H1 (cell line): ENCODE measurements at regions not wholly inside any gene's neighbourhood (a gene's known extent, or its start where the extent isn't known, plus 50 kb on each side); places are given as distances from the start of the nearest gene placed in this dataset.

Source experiments
- CTCF ChIA-PET: fragments of 300-600 bp; sonication (Branson Sonifier 250); formaldehyde crosslinking; loops from one replicate; lab custom pipeline; 2021; ENCODE audit not compliant: partially characterized antibody; lab: Charles Lee
- POLR2A ChIA-PET: fragments of 300-600 bp; sonication (Branson Sonifier 250); formaldehyde crosslinking; loops from one replicate; lab custom pipeline; 2021; ENCODE audit warnings: inconsistent platforms; ENCODE audit not compliant: partially characterized antibody; lab: Charles Lee
- DNase-seq, 2 experiments: peaks; one replicate each; pipeline versions ENCODE4 v3.0.0 to v3.0.0-alpha.2; 2010 to 2022; ENCODE audit warnings: low spot score in 2 of 2, low read depth in 1 of 2, mixed read lengths in 1 of 2
- FAIRE-seq: peaks from 2 replicates; lab custom pipeline; 2011; peaks lifted over from hg19 to GRCh38; lab: Jason Lieb, UNC
- H2AFZ ChIP-seq: 2 replicates; pipeline ENCODE4 v1.8.1; 2012; ENCODE audit warnings: low read length, inconsistent platforms
- H2AK5ac ChIP-seq: 2 replicates; pipeline ENCODE4 v1.6.1; 2013; ENCODE audit warnings: low read depth, low read length
- H2BK120ac ChIP-seq: replicated peaks from 2 replicates; pipeline ENCODE3; 2013; ENCODE audit warnings: low read depth, low read length, inconsistent platforms
- H2BK12ac ChIP-seq: 2 replicates; pipeline ENCODE4 v1.6.1; 2013; ENCODE audit warnings: low read depth, low read length
- H2BK15ac ChIP-seq: 2 replicates; pipeline ENCODE4 v1.6.1; 2013; ENCODE audit warnings: low read length
- H2BK20ac ChIP-seq: 2 replicates; pipeline ENCODE4 v1.6.1; 2013; ENCODE audit warnings: low read length
- H2BK5ac ChIP-seq: 2 replicates; pipeline ENCODE4 v1.6.1; 2013; ENCODE audit warnings: low read depth, low read length
- H3K14ac ChIP-seq: 2 replicates; pipeline ENCODE4 v1.6.1; 2013; ENCODE audit warnings: inconsistent platforms; ENCODE audit not compliant: insufficient read length
- H3K18ac ChIP-seq: 2 replicates; pipeline ENCODE4 v1.6.1; 2013; ENCODE audit warnings: low read length; ENCODE audit errors: extremely low read depth
- H3K23ac ChIP-seq: 2 replicates; pipeline ENCODE4 v1.6.1; 2013; ENCODE audit warnings: inconsistent platforms; ENCODE audit not compliant: insufficient read length
- H3K23me2 ChIP-seq: 2 replicates; pipeline ENCODE4 v1.6.1; 2013; ENCODE audit warnings: low read depth, low read length
- H3K27ac ChIP-seq: 2 replicates; pipeline ENCODE4 v1.6.1; 2011; ENCODE audit warnings: low read depth, low read length, inconsistent platforms
- H3K27me3 ChIP-seq, 4 experiments: replicated peaks in 1 of 4; 1 replicate in 1 of 4; 2 replicates in 3 of 4; pipeline versions ENCODE4 v1.6.1 to v1.8.1; 2011 to 2013; ENCODE audit warnings: low read length in 3 of 4, mild to moderate bottlenecking in 3 of 4, inconsistent platforms in 2 of 4, mixed read lengths in 2 of 4, moderate library complexity in 1 of 4; ENCODE audit not compliant: control insufficient read depth in 3 of 4, insufficient read depth in 3 of 4; ENCODE audit errors: extremely low read depth in 1 of 4
- H3K36me3 ChIP-seq, 4 experiments: 2 replicates each; pipeline versions ENCODE4 v1.6.1 to v1.8.1; 2011 to 2013; ENCODE audit warnings: mild to moderate bottlenecking in 4 of 4, low read length in 3 of 4, moderate library complexity in 2 of 4, control low read depth in 1 of 4, inconsistent platforms in 1 of 4; ENCODE audit not compliant: insufficient read depth in 4 of 4, control insufficient read depth in 2 of 4
- H3K4ac ChIP-seq: replicated peaks from 2 replicates; pipeline ENCODE3; 2013; ENCODE audit warnings: low read length, low read depth, mixed read lengths, inconsistent platforms; ENCODE audit not compliant: insufficient read length
- H3K4me1 ChIP-seq, 4 experiments: replicated peaks in 1 of 4; 1 replicate in 1 of 4; 2 replicates in 3 of 4; pipeline versions ENCODE4 v1.6.1 to v1.8.1; 2011 to 2013; ENCODE audit warnings: low read length in 3 of 4, inconsistent platforms in 2 of 4, mixed read lengths in 1 of 4; ENCODE audit not compliant: insufficient read depth in 4 of 4, control insufficient read depth in 3 of 4
- H3K4me2 ChIP-seq, 2 experiments: 2 replicates each; pipeline versions ENCODE4 v1.6.1 to v1.8.1; 2011 to 2013; ENCODE audit warnings: low read depth in 2 of 2, low read length in 2 of 2, control low read depth in 1 of 2, inconsistent platforms in 1 of 2, mild to moderate bottlenecking in 1 of 2; ENCODE audit not compliant: insufficient read depth in 1 of 2
- H3K4me3 ChIP-seq, 4 experiments: fragments of 200-600, 300-600 bp in 1 of 4; sonication (generic), shearing (Covaris generic), sonication (Bioruptor Twin) in 1 of 4; 2 replicates each; pipeline versions ENCODE4 v1.5.1 to v1.8.1; 2011 to 2016; ENCODE audit warnings: low read length in 4 of 4, low read depth in 3 of 4, control low read depth in 2 of 4, inconsistent platforms in 2 of 4, mild to moderate bottlenecking in 2 of 4, mixed read lengths in 1 of 4, moderate library complexity in 1 of 4; ENCODE audit not compliant: insufficient read depth in 2 of 4; ENCODE audit errors: extremely low read depth in 1 of 4
- H3K56ac ChIP-seq: replicated peaks from 2 replicates; pipeline ENCODE3; 2013; ENCODE audit warnings: low read depth, mild to moderate bottlenecking, mixed read lengths, low read length, inconsistent platforms; ENCODE audit not compliant: insufficient read length
- H3K79me1 ChIP-seq: 2 replicates; pipeline ENCODE4 v1.6.1; 2013; ENCODE audit warnings: low read depth, low read length, control low read depth
- H3K79me2 ChIP-seq, 2 experiments: 2 replicates each; pipeline versions ENCODE4 v1.6.1 to v1.8.1; 2012 to 2013; ENCODE audit warnings: low read length in 2 of 2, mild to moderate bottlenecking in 2 of 2, inconsistent platforms in 1 of 2; ENCODE audit not compliant: insufficient read depth in 2 of 2, control insufficient read depth in 1 of 2
- H3K9ac ChIP-seq, 4 experiments: replicated peaks in 1 of 4; 1 replicate in 1 of 4; 2 replicates in 3 of 4; pipeline versions ENCODE4 v1.6.1 to v1.8.1; 2011 to 2013; ENCODE audit warnings: low read depth in 3 of 4, low read length in 3 of 4, control low read depth in 2 of 4, mild to moderate bottlenecking in 2 of 4, moderate library complexity in 2 of 4, inconsistent platforms in 1 of 4; ENCODE audit errors: extremely low read depth in 1 of 4
- H3K9me3 ChIP-seq, 2 experiments: 2 replicates each; pipeline versions ENCODE4 v1.6.1 to v1.8.1; 2012 to 2013; ENCODE audit warnings: mild to moderate bottlenecking in 2 of 2, moderate library complexity in 2 of 2, control low read depth in 1 of 2, inconsistent platforms in 1 of 2, low read depth in 1 of 2, low read length in 1 of 2, mixed read lengths in 1 of 2; ENCODE audit not compliant: insufficient read depth in 2 of 2
- H4K20me1 ChIP-seq, 2 experiments: replicated peaks in 1 of 2; 2 replicates each; pipeline versions ENCODE3 to v1.8.1; 2011 to 2013; ENCODE audit warnings: inconsistent platforms in 2 of 2, low read length in 2 of 2, mild to moderate bottlenecking in 1 of 2; ENCODE audit not compliant: insufficient read depth in 2 of 2, control insufficient read depth in 1 of 2
- H4K5ac ChIP-seq: 2 replicates; pipeline ENCODE4 v1.6.1; 2013; ENCODE audit warnings: low read length, low read depth, mixed read lengths, inconsistent platforms; ENCODE audit not compliant: insufficient read length
- H4K8ac ChIP-seq: 2 replicates; pipeline ENCODE4 v1.8.0; 2013; ENCODE audit warnings: mild to moderate bottlenecking, moderate library complexity, low read length, inconsistent platforms; ENCODE audit not compliant: insufficient read depth; ENCODE audit errors: extremely low read depth
- H4K91ac ChIP-seq: replicated peaks from 2 replicates; pipeline ENCODE3; 2013; ENCODE audit warnings: low read length, mixed read lengths, inconsistent platforms; ENCODE audit not compliant: insufficient read length
- RAD21 ChIP-seq, 2 experiments: IDR thresholded peaks in 1 of 2; conservative IDR thresholded peaks in 1 of 2; 2 replicates each; pipeline ENCODE4 v1.6.1; 2011; ENCODE audit warnings: low read depth in 2 of 2, low read length in 2 of 2, improper control_type of control experiment in 1 of 2, inconsistent platforms in 1 of 2, mild to moderate bottlenecking in 1 of 2, moderate library complexity in 1 of 2
- WGBS, 2 experiments: shearing (Covaris generic) in 1 of 2; methylation state at CpG; one replicate each; pipeline versions ENCODE4 v1.1.6 to v1.1.7; 2013 to 2015; ENCODE audit warnings: low lambda C conversion rate in 2 of 2, mixed read lengths in 2 of 2, inconsistent platforms in 1 of 2, low coverage in 1 of 2, missing lambda C conversion rate in 1 of 2; ENCODE audit not compliant: insufficient replicate concordance in 2 of 2, insufficient coverage in 1 of 2, insufficient read length in 1 of 2; ENCODE audit errors: extremely low coverage in 1 of 2, missing lambda C conversion rate in 1 of 2; 5-methylcytosine and 5-hydroxymethylcytosine counted together

DNA sequence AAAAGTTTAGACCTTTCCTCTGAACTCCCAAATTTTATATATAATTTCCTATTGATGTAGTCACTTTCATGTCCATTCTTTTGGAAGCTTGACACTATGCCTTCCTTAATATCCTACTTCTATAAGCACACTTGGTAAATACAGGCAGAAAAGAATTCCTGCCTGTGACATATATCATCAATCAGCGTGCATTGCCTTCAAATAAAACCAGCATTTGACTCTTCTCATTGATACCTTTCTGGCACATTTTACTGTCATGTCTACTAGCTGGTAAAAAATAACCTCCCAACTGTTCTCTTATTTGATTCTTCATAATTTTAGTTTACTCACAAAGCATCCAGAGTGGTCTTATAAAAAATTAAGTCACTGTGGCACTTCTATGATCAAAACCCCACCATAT, 693.5 kb downstream of the CBLN2 start:
- H2BK120ac ChIP-seq, result no peak overlapping the region
- no peak overlapping the region for H2AFZ ChIP-seq
- H3K4me1 ChIP-seq, result no peaks in the 10 kb centered on the region
- H3K4me3 ChIP-seq, result no peak overlapping the region
- H3K4ac ChIP-seq, result no peak overlapping the region
- no peak overlapping the region for H2BK20ac ChIP-seq
- H3K36me3 ChIP-seq, result no peaks in the 10 kb centered on the region
- H4K20me1 ChIP-seq, result no peaks in the 10 kb centered on the region
- WGBS, 2 experiments, result 56% methylated on average over 1 of the region's 1 CpG; no CpG with 5 or more reads in 1 of the 2 experiments
- no peaks in the 10 kb centered on the region for H3K27me3 ChIP-seq
- H3K27ac ChIP-seq, result no peak overlapping the region
- H2AK5ac ChIP-seq, result no peak overlapping the region
- no peak overlapping the region for H2BK12ac ChIP-seq
- no peaks in the 10 kb centered on the region for H3K23me2 ChIP-seq
- no peak overlapping the region for H3K9ac ChIP-seq
- H4K91ac ChIP-seq, result no peak overlapping the region
- no peak overlapping the region for H2BK5ac ChIP-seq
- DNase-seq (no peak), FAIRE-seq (no peak)
- no peaks in the 10 kb centered on the region for H3K79me1 ChIP-seq
- no peak for TF ChIP-seq RAD21 (IDR thresholded peaks at IDR 0.05 in 1 of 2, conservative IDR thresholded peaks at IDR 0.05 in 1 of 2; ENCODE audit: low read depth in 2 of 2, low read length in 2 of 2)
- ChIA-PET CTCF (no interaction called here), POLR2A (no interaction called here)
- H3K79me2 ChIP-seq, result no peaks in the 10 kb centered on the region
- no peak overlapping the region for H2BK15ac ChIP-seq
- no peak overlapping the region for H3K56ac ChIP-seq
- H3K14ac ChIP-seq, result no peak overlapping the region
- no peak overlapping the region for H4K5ac ChIP-seq
- peaks cover 52 to 64% of the 10 kb centered on the region in 2 experiments for H3K9me3 ChIP-seq
- no peak overlapping the region for H3K23ac ChIP-seq
- no peak overlapping the region for H3K18ac ChIP-seq
- no peak overlapping the region for H3K4me2 ChIP-seq
- no peak overlapping the region for H4K8ac ChIP-seq
